HUES6 (cell line): ENCODE measurements at regions not wholly inside any gene's neighbourhood (a gene's known extent, or its start where the extent isn't known, plus 50 kb on each side); places are given as distances from the start of the nearest gene placed in this dataset.

Experiments
- H3K27ac ChIP-seq: 2 replicates; pipeline ENCODE4 v1.7.0; 2013; ENCODE audit warnings: low read depth, mild to moderate bottlenecking, low read length, inconsistent platforms
- H3K27me3 ChIP-seq: 2 replicates; pipeline ENCODE4 v1.6.1; 2013; ENCODE audit warnings: low read length; ENCODE audit not compliant: control insufficient read depth, insufficient read depth
- H3K36me3 ChIP-seq: 2 replicates; pipeline ENCODE4 v1.6.1; 2013; ENCODE audit warnings: low read length; ENCODE audit not compliant: control insufficient read depth, insufficient read depth
- H3K4me1 ChIP-seq: 2 replicates; pipeline ENCODE4 v1.6.1; 2013; ENCODE audit warnings: low read length; ENCODE audit not compliant: control insufficient read depth, insufficient read depth
- H3K4me3 ChIP-seq: 2 replicates; pipeline ENCODE4 v1.5.1; 2013; ENCODE audit warnings: low read depth, low read length
- H3K9ac ChIP-seq: one replicate; pipeline ENCODE4 v1.6.1; 2013; ENCODE audit warnings: mild to moderate bottlenecking, low read length
- H3K9me3 ChIP-seq: 2 replicates; pipeline ENCODE4 v1.6.1; 2013; ENCODE audit warnings: low read depth, low read length; ENCODE audit not compliant: control insufficient read depth, insufficient read depth

GRCh38 chr2:142598846-142599245 lies 278.6 kb upstream of the KYNU start:
- Histone ChIP-seq H3K27ac (no peak overlapping the region), H3K9ac (no peak overlapping the region), H3K27me3 (no peaks in the 10 kb centered on the region), H3K9me3 (no peaks in the 10 kb centered on the region), H3K4me3 (no peak overlapping the region), H3K36me3 (no peaks in the 10 kb centered on the region), H3K4me1 (no peaks in the 10 kb centered on the region)

GRCh38 chr2:142596334-142597088 lies 281.0 kb upstream of the KYNU start:
- Histone ChIP-seq H3K9me3 (no peaks in the 10 kb centered on the region), H3K4me1 (no peaks in the 10 kb centered on the region), H3K4me3 (no peak overlapping the region), H3K36me3 (no peaks in the 10 kb centered on the region), H3K9ac (no peak overlapping the region), H3K27me3 (no peaks in the 10 kb centered on the region), H3K27ac (no peak overlapping the region)

- H3K4me3 ChIP-seq: no peak overlapping the region
- H3K27me3 ChIP-seq: no peaks in the 10 kb centered on the region
- no peaks in the 10 kb centered on the region for H3K36me3 ChIP-seq
- no peaks in the 10 kb centered on the region for H3K9me3 ChIP-seq
- H3K4me1 ChIP-seq: no peaks in the 10 kb centered on the region
- H3K27ac ChIP-seq: no peak overlapping the region
- no peak overlapping the region for H3K9ac ChIP-seq
Measured at GRCh38 chr2:142594935-142595334, 282.5 kb upstream of the KYNU start.

- Histone ChIP-seq H3K4me1 (no peaks in the 10 kb centered on the region), H3K27ac (no peak overlapping the region), H3K36me3 (no peaks in the 10 kb centered on the region), H3K27me3 (no peaks in the 10 kb centered on the region), H3K4me3 (no peak overlapping the region), H3K9ac (no peak overlapping the region), H3K9me3 (no peaks in the 10 kb centered on the region)
Measured at GRCh38 chr2:142592171-142592570, 285.3 kb upstream of the KYNU start.

- Histone ChIP-seq H3K27ac (no peak overlapping the region), H3K36me3 (no peaks in the 10 kb centered on the region), H3K9ac (no peak overlapping the region), H3K9me3 (no peaks in the 10 kb centered on the region), H3K27me3 (no peaks in the 10 kb centered on the region), H3K4me1 (no peaks in the 10 kb centered on the region), H3K4me3 (no peak overlapping the region)
Measured at GRCh38 chr2:142591420-142591819, 286.0 kb upstream of the KYNU start.

GRCh38 chr2:142588269-142588668 lies 289.2 kb upstream of the KYNU start:
- no peaks in the 10 kb centered on the region for H3K36me3 ChIP-seq
- no peak overlapping the region for H3K4me3 ChIP-seq
- no peak overlapping the region for H3K9ac ChIP-seq
- H3K27ac ChIP-seq: no peak overlapping the region
- no peaks in the 10 kb centered on the region for H3K27me3 ChIP-seq
- H3K9me3 ChIP-seq: no peaks in the 10 kb centered on the region
- H3K4me1 ChIP-seq: no peaks in the 10 kb centered on the region

- no peak overlapping the region for H3K4me3 ChIP-seq
- H3K9ac ChIP-seq: no peak overlapping the region
- no peak overlapping the region for H3K27ac ChIP-seq
- H3K4me1 ChIP-seq: no peaks in the 10 kb centered on the region
- H3K36me3 ChIP-seq: no peaks in the 10 kb centered on the region
- no peaks in the 10 kb centered on the region for H3K9me3 ChIP-seq
- H3K27me3 ChIP-seq: no peaks in the 10 kb centered on the region
Measured at GRCh38 chr2:142586693-142587580, 290.5 kb upstream of the KYNU start.

GRCh38 chr2:142585785-142586184 lies 291.7 kb upstream of the KYNU start:
- H3K36me3 ChIP-seq: no peaks in the 10 kb centered on the region
- no peaks in the 10 kb centered on the region for H3K9me3 ChIP-seq
- H3K27ac ChIP-seq: no peak overlapping the region
- H3K9ac ChIP-seq: no peak overlapping the region
- H3K4me1 ChIP-seq: no peaks in the 10 kb centered on the region
- no peaks in the 10 kb centered on the region for H3K27me3 ChIP-seq
- no peak overlapping the region for H3K4me3 ChIP-seq

- no peaks in the 10 kb centered on the region for H3K36me3 ChIP-seq
- no peak overlapping the region for H3K27ac ChIP-seq
- H3K9me3 ChIP-seq: no peaks in the 10 kb centered on the region
- no peaks in the 10 kb centered on the region for H3K27me3 ChIP-seq
- no peaks in the 10 kb centered on the region for H3K4me1 ChIP-seq
- H3K9ac ChIP-seq: no peak overlapping the region
- no peak overlapping the region for H3K4me3 ChIP-seq
Measured at GRCh38 chr2:142582317-142582716, 295.1 kb upstream of the KYNU start.

GRCh38 chr2:142581491-142581890 lies 296.0 kb upstream of the KYNU start:
- no peak overlapping the region for H3K9ac ChIP-seq
- no peaks in the 10 kb centered on the region for H3K9me3 ChIP-seq
- no peaks in the 10 kb centered on the region for H3K4me1 ChIP-seq

GRCh38 chr2:142580691-142581090 lies 296.8 kb upstream of the KYNU start:
- Histone ChIP-seq H3K36me3 (no peaks in the 10 kb centered on the region), H3K4me3 (no peak overlapping the region), H3K27me3 (no peaks in the 10 kb centered on the region), H3K9me3 (no peaks in the 10 kb centered on the region), H3K9ac (no peak overlapping the region), H3K27ac (no peak overlapping the region), H3K4me1 (no peaks in the 10 kb centered on the region)

More at GRCh38 chr2:142581491-142581890, 296.0 kb upstream of the KYNU start:
- H3K4me3 ChIP-seq: no peak overlapping the region
- no peaks in the 10 kb centered on the region for H3K36me3 ChIP-seq
- no peak overlapping the region for H3K27ac ChIP-seq
- no peaks in the 10 kb centered on the region for H3K27me3 ChIP-seq
